ENCODE measurements at regions not wholly inside any gene's neighbourhood (a gene's known extent, or its start where the extent isn't known, plus 50 kb on each side); places are given as distances from the start of the nearest gene placed in this dataset.

DNA sequence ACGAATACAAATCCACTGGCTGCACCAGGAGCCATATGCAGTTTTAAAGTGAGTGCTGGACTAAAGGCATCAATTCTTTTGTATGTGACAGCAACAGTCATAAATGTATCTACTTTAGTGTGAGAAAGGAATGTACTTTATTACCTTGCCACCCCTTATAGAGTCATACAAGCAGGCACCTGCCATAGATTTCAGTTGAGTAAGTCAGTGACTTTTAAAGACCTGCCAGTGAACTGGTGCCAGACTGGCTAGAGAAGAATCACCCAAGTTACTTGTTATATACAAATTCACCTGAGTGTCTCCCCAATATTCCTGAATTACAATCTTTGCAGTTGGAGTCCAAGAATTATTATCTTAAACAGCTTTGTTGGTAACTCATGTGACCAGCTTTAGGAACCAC lies 547.9 kb downstream of the COL12A1 start:
- no peak for TF ChIP-seq REST (IDR thresholded peaks at IDR 0.05; ENCODE audit: insufficient read depth in 1 of 2, low read depth in 2 of 2, low read length in 2 of 2)
- no peak for TF ChIP-seq FOXP2 (optimal IDR thresholded peaks at IDR 0.05; ENCODE audit: borderline replicate concordance, extremely low read depth, extremely low read length, insufficient read depth)

Data from PFSK-1 (cell line).